ENCODE measurements at regions not wholly inside any gene's neighbourhood (a gene's known extent, or its start where the extent isn't known, plus 50 kb on each side); places are given as distances from the start of the nearest gene placed in this dataset.
"Not testable (repeated sequence)": the region's sequence is repeated elsewhere in the genome, so short reads cannot be mapped to it uniquely, and the experiment has no call there.

GRCh38 chr13:19123502-19123901, 58.1 kb downstream of the TUBA3C start:
- H3K27me3 Mint-ChIP-seq: no peaks in the 10 kb centered on the region
- H3K36me3 Mint-ChIP-seq (ENCODE audit: low read depth): no peaks in the 10 kb centered on the region
- no peaks in the 10 kb centered on the region for H3K4me1 Mint-ChIP-seq
- no peak overlapping the region for H3K4me3 Mint-ChIP-seq
- H3K27ac Mint-ChIP-seq: no peak overlapping the region
- no peaks in the 10 kb centered on the region for H3K9me3 Mint-ChIP-seq
- ATAC-seq (replicated peaks): no peak

- Mint-ChIP-seq H3K9me3 (no peaks in the 10 kb centered on the region), H3K36me3 (ENCODE audit: low read depth) (no peaks in the 10 kb centered on the region), H3K4me1 (no peaks in the 10 kb centered on the region), H3K27me3 (no peaks in the 10 kb centered on the region), H3K27ac (no peak overlapping the region), H3K4me3 (no peak overlapping the region)
- no peak for ATAC-seq (replicated peaks)
These were observed 63.5 kb downstream of the TUBA3C start for GRCh38 chr13:19117913-19118739.

GRCh38 chr13:19109225-19109624, 72.4 kb downstream of the TUBA3C start:
- not testable (repeated sequence) for ATAC-seq (replicated peaks); H3K4me3 Mint-ChIP-seq; H3K9me3 Mint-ChIP-seq; H3K4me1 Mint-ChIP-seq; H3K27me3 Mint-ChIP-seq; H3K27ac Mint-ChIP-seq; H3K36me3 Mint-ChIP-seq (ENCODE audit: low read depth)

- Mint-ChIP-seq H3K27me3 (no peaks in the 10 kb centered on the region), H3K9me3 (no peaks in the 10 kb centered on the region), H3K36me3 (ENCODE audit: low read depth) (no peaks in the 10 kb centered on the region), H3K4me1 (no peaks in the 10 kb centered on the region), H3K27ac (no peak overlapping the region), H3K4me3 (no peak overlapping the region)
- ATAC-seq (replicated peaks): no peak
These were observed 78.5 kb downstream of the TUBA3C start for GRCh38 chr13:19103140-19103539.

- Mint-ChIP-seq H3K27me3 (no peaks in the 10 kb centered on the region), H3K36me3 (ENCODE audit: low read depth) (no peaks in the 10 kb centered on the region), H3K4me3 (no peak overlapping the region), H3K4me1 (no peaks in the 10 kb centered on the region), H3K9me3 (no peaks in the 10 kb centered on the region), H3K27ac (no peak overlapping the region)
- no peak for ATAC-seq (replicated peaks)
These were observed 88.3 kb downstream of the TUBA3C start for GRCh38 chr13:19093369-19093768.

- no peak overlapping the region for H3K4me3 Mint-ChIP-seq
- H3K9me3 Mint-ChIP-seq: no peaks in the 10 kb centered on the region
- ATAC-seq (replicated peaks): no peak
- no peaks in the 10 kb centered on the region for H3K4me1 Mint-ChIP-seq
- H3K36me3 Mint-ChIP-seq (ENCODE audit: low read depth): no peaks in the 10 kb centered on the region
- H3K27me3 Mint-ChIP-seq: no peaks in the 10 kb centered on the region
- H3K27ac Mint-ChIP-seq: no peak overlapping the region
These were observed 91.1 kb downstream of the TUBA3C start for GRCh38 chr13:19090495-19090894.

GRCh38 chr13:19089315-19089714, 92.3 kb downstream of the TUBA3C start:
- H3K27ac Mint-ChIP-seq: no peak overlapping the region
- H3K9me3 Mint-ChIP-seq: no peaks in the 10 kb centered on the region
- ATAC-seq (replicated peaks): no peak
- H3K4me3 Mint-ChIP-seq: no peak overlapping the region
- H3K27me3 Mint-ChIP-seq: no peaks in the 10 kb centered on the region
- H3K36me3 Mint-ChIP-seq (ENCODE audit: low read depth): no peaks in the 10 kb centered on the region
- H3K4me1 Mint-ChIP-seq: no peaks in the 10 kb centered on the region

GRCh38 chr13:19088416-19088815, 93.2 kb downstream of the TUBA3C start:
- no peaks in the 10 kb centered on the region for H3K9me3 Mint-ChIP-seq
- H3K4me3 Mint-ChIP-seq: no peak overlapping the region
- H3K36me3 Mint-ChIP-seq (ENCODE audit: low read depth): no peaks in the 10 kb centered on the region
- no peak for ATAC-seq (replicated peaks)
- H3K27me3 Mint-ChIP-seq: no peaks in the 10 kb centered on the region
- H3K27ac Mint-ChIP-seq: no peak overlapping the region
- H3K4me1 Mint-ChIP-seq: no peaks in the 10 kb centered on the region

- Mint-ChIP-seq H3K27me3 (no peaks in the 10 kb centered on the region), H3K9me3 (no peaks in the 10 kb centered on the region), H3K4me1 (no peaks in the 10 kb centered on the region), H3K4me3 (no peak overlapping the region), H3K36me3 (ENCODE audit: low read depth) (no peaks in the 10 kb centered on the region), H3K27ac (no peak overlapping the region)
- no peak for ATAC-seq (replicated peaks)
These were observed 95.7 kb downstream of the TUBA3C start for GRCh38 chr13:19085876-19086275.

- H3K36me3 Mint-ChIP-seq (ENCODE audit: low read depth): no peaks in the 10 kb centered on the region
- H3K9me3 Mint-ChIP-seq: no peaks in the 10 kb centered on the region
- ATAC-seq (replicated peaks): no peak
- H3K27me3 Mint-ChIP-seq: no peaks in the 10 kb centered on the region
- no peak overlapping the region for H3K27ac Mint-ChIP-seq
- H3K4me3 Mint-ChIP-seq: no peak overlapping the region
- no peaks in the 10 kb centered on the region for H3K4me1 Mint-ChIP-seq
These were observed 96.4 kb downstream of the TUBA3C start for GRCh38 chr13:19085258-19085657.

- H3K36me3 Mint-ChIP-seq (ENCODE audit: low read depth): no peaks in the 10 kb centered on the region
- no peak overlapping the region for H3K27ac Mint-ChIP-seq
- H3K27me3 Mint-ChIP-seq: no peaks in the 10 kb centered on the region
- no peak for ATAC-seq (replicated peaks)
- no peaks in the 10 kb centered on the region for H3K4me1 Mint-ChIP-seq
- no peak overlapping the region for H3K4me3 Mint-ChIP-seq
- H3K9me3 Mint-ChIP-seq: peaks cover 4% of the 10 kb centered on the region
These were observed 98.3 kb downstream of the TUBA3C start for GRCh38 chr13:19083340-19083739.

- ATAC-seq (replicated peaks): no peak
These were observed 106.2 kb downstream of the TUBA3C start for GRCh38 chr13:19075418-19075817.

GRCh38 chr13:19074519-19074918, 107.1 kb downstream of the TUBA3C start:
- Mint-ChIP-seq H3K36me3 (ENCODE audit: low read depth) (no peaks in the 10 kb centered on the region), H3K9me3 (peaks cover 4% of the 10 kb centered on the region), H3K4me1 (no peaks in the 10 kb centered on the region), H3K4me3 (no peak overlapping the region), H3K27ac (no peak overlapping the region), H3K27me3 (peaks cover 5% of the 10 kb centered on the region)
- no peak for ATAC-seq (replicated peaks)

More at GRCh38 chr13:19075418-19075817, 106.2 kb downstream of the TUBA3C start:
- Mint-ChIP-seq H3K27me3 (peaks cover 5% of the 10 kb centered on the region), H3K27ac (no peak overlapping the region), H3K4me3 (no peak overlapping the region), H3K4me1 (no peaks in the 10 kb centered on the region), H3K9me3 (peaks cover 4% of the 10 kb centered on the region), H3K36me3 (ENCODE audit: low read depth) (no peaks in the 10 kb centered on the region)

GRCh38 chr13:19074106-19074505, 107.5 kb downstream of the TUBA3C start:
- ATAC-seq (replicated peaks): not testable (repeated sequence)

GRCh38 chr13:19072956-19073706, 108.5 kb downstream of the TUBA3C start:
- H3K4me1 Mint-ChIP-seq; H3K9me3 Mint-ChIP-seq; H3K27ac Mint-ChIP-seq; H3K4me3 Mint-ChIP-seq; H3K36me3 Mint-ChIP-seq (ENCODE audit: low read depth); H3K27me3 Mint-ChIP-seq; ATAC-seq (replicated peaks): not testable (repeated sequence)

More at GRCh38 chr13:19074106-19074505, 107.5 kb downstream of the TUBA3C start:
- H3K27ac Mint-ChIP-seq; H3K9me3 Mint-ChIP-seq; H3K4me3 Mint-ChIP-seq; H3K4me1 Mint-ChIP-seq; H3K36me3 Mint-ChIP-seq (ENCODE audit: low read depth); H3K27me3 Mint-ChIP-seq: not testable (repeated sequence)

Measured in activated T-helper 17 cell treated with anti-CD3 and anti-CD28 coated beads, Interleukin-2, amount 50 U/mL, for 72 hours (primary cell).